ENCODE measurements at regions not wholly inside any gene's neighbourhood (a gene's known extent, or its start where the extent isn't known, plus 50 kb on each side); places are given as distances from the start of the nearest gene placed in this dataset.

GRCh38 chr11:70590356-70590991 is 192.1 kb downstream of the CTTN start:
- intact Hi-C loops (cut with micrococcal nuclease): no loop called here
- BruUV-seq (replicated peaks): no TSS peak
- H4K20me1 ChIP-seq (ENCODE audit: insufficient read depth): no peaks in the 10 kb centered on the region
- no peaks in the 10 kb centered on the region for H3K4me1 ChIP-seq (ENCODE audit: control insufficient read depth in 1 of 2, insufficient read depth in 2 of 2, low read length in 2 of 2)
- H3K9me2 ChIP-seq (ENCODE audit: insufficient read depth): no peaks in the 10 kb centered on the region
- no peak overlapping the region for H3K9ac ChIP-seq (ENCODE audit: low read length)
- H3K9me3 ChIP-seq (ENCODE audit: control insufficient read depth in 1 of 2, insufficient read depth in 1 of 2, low read depth in 1 of 2, low read length in 2 of 2): no peaks in the 10 kb centered on the region
- CTCF ChIA-PET: no interaction called here
- no peak overlapping the region for H3K27ac ChIP-seq (ENCODE audit: low read depth, low read length)
- ATAC-seq (no peak), DNase-seq (ENCODE audit: low read depth, low spot score) (no peak)
- TF ChIP-seq CEBPB (IDR thresholded peaks at IDR 0.05; ENCODE audit: low read depth): no peak
- no peaks in the 10 kb centered on the region for H3K79me2 ChIP-seq (ENCODE audit: insufficient read depth, low read length)
- no peaks in the 10 kb centered on the region for H3K27me3 ChIP-seq (ENCODE audit: insufficient read depth, low read length)
- RAD21 ChIA-PET (ENCODE audit: low non-redundant PET in 1 of 2, low total read pairs in 2 of 2, uncharacterized antibody in 2 of 2, unreplicated experiment in 2 of 2): no interaction called here
- H3K4me3 ChIP-seq (replicated peaks in 1 of 2; ENCODE audit: low read depth in 1 of 2, low read length in 2 of 2): no peak overlapping the region
- no peak overlapping the region for H2AFZ ChIP-seq (ENCODE audit: low read depth, low read length, poor library complexity, severe bottlenecking)
- H3K36me3 ChIP-seq (ENCODE audit: control insufficient read depth in 1 of 2, insufficient read depth in 2 of 2, low read length in 2 of 2): no peaks in the 10 kb centered on the region
- POLR2A ChIA-PET: no interaction called here
- no peak overlapping the region for H3K4me2 ChIP-seq (ENCODE audit: low read length)

GRCh38 chr11:70592641-70593165 is 194.4 kb downstream of the CTTN start:
- ChIA-PET RAD21 (ENCODE audit: low non-redundant PET in 1 of 2, low total read pairs in 2 of 2, uncharacterized antibody in 2 of 2, unreplicated experiment in 2 of 2) (no interaction called here), CTCF (no interaction called here), POLR2A (no interaction called here)
- H3K9ac ChIP-seq (ENCODE audit: low read length): no peak overlapping the region
- ATAC-seq (no peak), DNase-seq (ENCODE audit: low read depth, low spot score) (no peak)
- intact Hi-C loops (cut with micrococcal nuclease): no loop called here
- no peak overlapping the region for H3K27ac ChIP-seq (ENCODE audit: low read depth, low read length)
- no peaks in the 10 kb centered on the region for H3K27me3 ChIP-seq (ENCODE audit: insufficient read depth, low read length)
- no peaks in the 10 kb centered on the region for H3K9me3 ChIP-seq (ENCODE audit: control insufficient read depth in 1 of 2, insufficient read depth in 1 of 2, low read depth in 1 of 2, low read length in 2 of 2)
- H3K4me2 ChIP-seq (ENCODE audit: low read length): no peak overlapping the region
- no TSS peak for BruUV-seq (replicated peaks)
- H4K20me1 ChIP-seq (ENCODE audit: insufficient read depth): no peaks in the 10 kb centered on the region
- no peak overlapping the region for H3K4me3 ChIP-seq (replicated peaks in 1 of 2; ENCODE audit: low read depth in 1 of 2, low read length in 2 of 2)
- no peaks in the 10 kb centered on the region for H3K9me2 ChIP-seq (ENCODE audit: insufficient read depth)
- no peaks in the 10 kb centered on the region for H3K79me2 ChIP-seq (ENCODE audit: insufficient read depth, low read length)
- H3K4me1 ChIP-seq (ENCODE audit: control insufficient read depth in 1 of 2, insufficient read depth in 2 of 2, low read length in 2 of 2): no peaks in the 10 kb centered on the region
- H3K36me3 ChIP-seq (ENCODE audit: control insufficient read depth in 1 of 2, insufficient read depth in 2 of 2, low read length in 2 of 2): no peaks in the 10 kb centered on the region
- no peak overlapping the region for H2AFZ ChIP-seq (ENCODE audit: low read depth, low read length, poor library complexity, severe bottlenecking)
- no peak for TF ChIP-seq EGR1 (IDR thresholded peaks at IDR 0.05; ENCODE audit: low read depth)
- TF ChIP-seq CBX3 (IDR thresholded peaks at IDR 0.05; ENCODE audit: low read depth): no peak
- no peak for TF ChIP-seq RAD21 (IDR thresholded peaks at IDR 0.05; ENCODE audit: low read depth)
- no peak for TF ChIP-seq EZH2phosphoT487 (IDR thresholded peaks at IDR 0.05; ENCODE audit: borderline replicate concordance)
- TF ChIP-seq ZFX (IDR thresholded peaks at IDR 0.05): no peak
- no peak for TF ChIP-seq CTCF (IDR thresholded peaks at IDR 0.05 in 2 of 3, conservative IDR thresholded peaks at IDR 0.05 in 1 of 3; ENCODE audit: borderline replicate concordance in 1 of 3, insufficient read depth in 1 of 3, low read depth in 2 of 3, low read length in 2 of 3)
- TF ChIP-seq TCF7L2 (IDR thresholded peaks at IDR 0.05; ENCODE audit: borderline replicate concordance, extremely low read depth, insufficient read depth, insufficient read length): no peak
- no peak for TF ChIP-seq SP1 (IDR thresholded peaks at IDR 0.05; ENCODE audit: low read depth)
- TF ChIP-seq YY1 (IDR thresholded peaks at IDR 0.05; ENCODE audit: extremely low read depth, insufficient replicate concordance, low read depth, low read length): no peak
- no peak for TF ChIP-seq MAX (IDR thresholded peaks at IDR 0.05)
- TF ChIP-seq EZH2 (IDR thresholded peaks at IDR 0.05): no peak
- no peak for TF ChIP-seq POLR2A (IDR thresholded peaks at IDR 0.05; ENCODE audit: borderline replicate concordance, extremely low read depth, insufficient read depth, insufficient read length)
- TF ChIP-seq JUND (IDR thresholded peaks at IDR 0.05): no peak
- TF ChIP-seq FOSL1 (IDR thresholded peaks at IDR 0.05; ENCODE audit: low read depth): no peak
- TF ChIP-seq REST (IDR thresholded peaks at IDR 0.05; ENCODE audit: low read depth): no peak
- no peak for TF ChIP-seq SIN3A (IDR thresholded peaks at IDR 0.05; ENCODE audit: low read depth)
